ENCODE measurements at regions not wholly inside any gene's neighbourhood (a gene's known extent, or its start where the extent isn't known, plus 50 kb on each side); places are given as distances from the start of the nearest gene placed in this dataset.

- no peaks in the 10 kb centered on the region for H3K9me3 ChIP-seq
- no peaks in the 10 kb centered on the region for H3K4me1 ChIP-seq
- TF ChIP-seq POLR2A (IDR thresholded peaks at IDR 0.05): no peak
- TF ChIP-seq, protein P1, sequence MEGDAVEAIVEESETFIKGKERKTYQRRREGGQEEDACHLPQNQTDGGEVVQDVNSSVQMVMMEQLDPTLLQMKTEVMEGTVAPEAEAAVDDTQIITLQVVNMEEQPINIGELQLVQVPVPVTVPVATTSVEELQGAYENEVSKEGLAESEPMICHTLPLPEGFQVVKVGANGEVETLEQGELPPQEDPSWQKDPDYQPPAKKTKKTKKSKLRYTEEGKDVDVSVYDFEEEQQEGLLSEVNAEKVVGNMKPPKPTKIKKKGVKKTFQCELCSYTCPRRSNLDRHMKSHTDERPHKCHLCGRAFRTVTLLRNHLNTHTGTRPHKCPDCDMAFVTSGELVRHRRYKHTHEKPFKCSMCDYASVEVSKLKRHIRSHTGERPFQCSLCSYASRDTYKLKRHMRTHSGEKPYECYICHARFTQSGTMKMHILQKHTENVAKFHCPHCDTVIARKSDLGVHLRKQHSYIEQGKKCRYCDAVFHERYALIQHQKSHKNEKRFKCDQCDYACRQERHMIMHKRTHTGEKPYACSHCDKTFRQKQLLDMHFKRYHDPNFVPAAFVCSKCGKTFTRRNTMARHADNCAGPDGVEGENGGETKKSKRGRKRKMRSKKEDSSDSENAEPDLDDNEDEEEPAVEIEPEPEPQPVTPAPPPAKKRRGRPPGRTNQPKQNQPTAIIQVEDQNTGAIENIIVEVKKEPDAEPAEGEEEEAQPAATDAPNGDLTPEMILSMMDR (IDR thresholded peaks at IDR 0.05): no peak
- intact Hi-C loops (cut with DNase I): no loop called here
- H3K36me3 ChIP-seq: no peaks in the 10 kb centered on the region
- H3K27me3 ChIP-seq: no peaks in the 10 kb centered on the region
- DNase-seq: no peak
- WGBS, 2 donors: 56 to 60% methylated on average over 2 of the region's 2 CpGs
- H3K4me3 ChIP-seq: no peak overlapping the region
- no peak overlapping the region for H3K27ac ChIP-seq
Observed at GRCh38 chr4:28469886-28470285, 1609.2 kb downstream of the STIM2 start.

DNA sequence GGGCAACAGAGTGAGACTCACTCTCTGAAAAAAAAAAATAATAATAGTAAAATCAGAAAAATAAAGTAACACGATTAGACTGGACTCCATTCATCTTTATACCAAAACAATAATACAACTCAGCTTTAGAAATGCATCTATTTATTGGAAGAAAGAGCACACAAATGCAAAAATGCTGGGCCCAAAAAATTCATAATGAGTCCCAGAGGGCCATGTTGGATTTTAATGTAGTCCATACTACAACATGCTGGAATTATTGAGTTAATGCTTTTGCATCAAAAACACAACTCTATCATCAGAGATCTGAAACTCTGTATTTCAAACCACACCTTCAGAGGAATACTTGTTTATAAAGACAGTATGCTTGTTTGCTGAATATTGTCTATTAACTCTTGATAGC lies 1614.7 kb downstream of the STIM2 start:
- no peaks in the 10 kb centered on the region for H3K36me3 ChIP-seq
- no peaks in the 10 kb centered on the region for H3K9me3 ChIP-seq
- TF ChIP-seq, protein P1 (IDR thresholded peaks at IDR 0.05): no peak
- TF ChIP-seq POLR2A (IDR thresholded peaks at IDR 0.05): no peak
- H3K4me1 ChIP-seq: no peaks in the 10 kb centered on the region
- 59 to 88% methylated on average over 1 of the region's 1 CpG for WGBS, 2 donors
- H3K27ac ChIP-seq: no peak overlapping the region
- H3K4me3 ChIP-seq: no peak overlapping the region
- no peaks in the 10 kb centered on the region for H3K27me3 ChIP-seq
- no peak for DNase-seq
- intact Hi-C loops (cut with DNase I): no loop called here

DNA sequence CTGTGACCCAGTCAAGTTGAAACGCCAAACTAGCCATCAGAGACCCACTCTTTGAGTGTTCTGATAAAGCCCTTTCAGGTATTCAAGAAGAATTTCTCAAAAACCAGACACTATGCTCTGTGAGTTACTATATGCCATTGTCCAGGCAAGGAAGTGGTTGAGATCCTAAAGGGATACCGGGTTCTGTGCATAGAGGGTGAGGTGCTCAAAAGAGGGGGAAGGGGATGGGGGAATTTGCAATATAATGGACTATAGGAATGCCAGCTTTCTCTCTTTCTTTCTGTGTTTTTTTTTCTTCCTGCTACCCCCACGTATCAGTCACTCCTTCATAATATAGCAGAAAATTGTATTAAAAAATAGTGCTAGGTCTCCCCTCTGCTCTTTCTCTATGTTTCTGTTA lies 1619.0 kb downstream of the STIM2 start:
- Histone ChIP-seq H3K27ac (no peak overlapping the region), H3K4me1 (no peaks in the 10 kb centered on the region), H3K36me3 (no peaks in the 10 kb centered on the region), H3K9me3 (no peaks in the 10 kb centered on the region), H3K4me3 (no peak overlapping the region), H3K27me3 (no peaks in the 10 kb centered on the region)
- WGBS, 2 donors: 65 to 84% methylated on average over 3 of the region's 3 CpGs
- DNase-seq: no peak
- intact Hi-C loops (cut with DNase I): no loop called here
- TF ChIP-seq POLR2A (IDR thresholded peaks at IDR 0.05): no peak
- TF ChIP-seq, protein P1 (IDR thresholded peaks at IDR 0.05): no peak

- intact Hi-C loops (cut with DNase I): no loop called here
- Histone ChIP-seq H3K27ac (no peak overlapping the region), H3K4me1 (no peaks in the 10 kb centered on the region), H3K27me3 (no peaks in the 10 kb centered on the region), H3K9me3 (no peaks in the 10 kb centered on the region), H3K36me3 (no peaks in the 10 kb centered on the region), H3K4me3 (no peak overlapping the region)
- DNase-seq: no peak
- WGBS, 2 donors: 52 to 68% methylated on average over 4 of the region's 4 CpGs
- no peak for TF ChIP-seq POLR2A (IDR thresholded peaks at IDR 0.05)
- TF ChIP-seq, protein P1 (IDR thresholded peaks at IDR 0.05): no peak
Observed at GRCh38 chr4:28481565-28481964, 1620.9 kb downstream of the STIM2 start.

GRCh38 chr4:28482580-28483270 lies 1622.1 kb downstream of the STIM2 start:
- Histone ChIP-seq H3K27me3 (no peaks in the 10 kb centered on the region), H3K4me3 (no peak overlapping the region), H3K27ac (no peak overlapping the region), H3K9me3 (no peaks in the 10 kb centered on the region), H3K36me3 (no peaks in the 10 kb centered on the region), H3K4me1 (no peaks in the 10 kb centered on the region)
- TF ChIP-seq, protein P1 (IDR thresholded peaks at IDR 0.05): no peak
- no peak for TF ChIP-seq POLR2A (IDR thresholded peaks at IDR 0.05)
- 60 to 62% methylated on average over 7 of the region's 7 CpGs for WGBS, 2 donors
- intact Hi-C loops (cut with DNase I): no loop called here
- no peak for DNase-seq
